ENCODE measurements at regions not wholly inside any gene's neighbourhood (a gene's known extent, or its start where the extent isn't known, plus 50 kb on each side); places are given as distances from the start of the nearest gene placed in this dataset.

DNA sequence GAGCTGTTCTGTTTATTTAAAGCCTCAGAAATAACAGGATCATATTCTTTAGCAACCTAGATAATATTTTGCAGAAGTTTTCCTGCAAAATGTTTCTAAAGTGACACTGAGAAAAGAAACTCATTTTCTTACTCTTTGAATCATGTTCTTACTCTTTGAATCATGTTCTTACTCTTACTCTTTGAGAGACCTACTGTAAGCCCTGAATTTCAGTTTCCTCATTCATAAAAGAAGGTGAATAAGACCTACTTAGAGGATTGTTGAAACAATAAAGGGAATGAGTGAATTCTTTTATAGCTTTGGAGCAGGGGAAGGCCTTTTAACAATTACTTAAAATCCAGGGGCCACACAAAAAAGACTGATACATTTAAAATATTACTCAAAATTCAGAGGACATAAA is 221.7 kb upstream of the CMC1 start:
- Mint-ChIP-seq H3K4me1 (ENCODE audit: insufficient read depth, unreplicated experiment) (no peaks in the 10 kb centered on the region), H3K36me3 (ENCODE audit: insufficient read depth, unreplicated experiment) (peaks cover 6% of the 10 kb centered on the region), H3K27me3 (ENCODE audit: insufficient read depth, unreplicated experiment) (no peaks in the 10 kb centered on the region), H3K9me3 (ENCODE audit: unreplicated experiment) (peaks cover 14% of the 10 kb centered on the region), H3K27ac (ENCODE audit: low read depth, unreplicated experiment) (no peak overlapping the region), H3K4me3 (ENCODE audit: unreplicated experiment) (no peak overlapping the region)
- BruUV-seq (replicated peaks): no TSS peak
- TF ChIP-seq, protein P1, sequence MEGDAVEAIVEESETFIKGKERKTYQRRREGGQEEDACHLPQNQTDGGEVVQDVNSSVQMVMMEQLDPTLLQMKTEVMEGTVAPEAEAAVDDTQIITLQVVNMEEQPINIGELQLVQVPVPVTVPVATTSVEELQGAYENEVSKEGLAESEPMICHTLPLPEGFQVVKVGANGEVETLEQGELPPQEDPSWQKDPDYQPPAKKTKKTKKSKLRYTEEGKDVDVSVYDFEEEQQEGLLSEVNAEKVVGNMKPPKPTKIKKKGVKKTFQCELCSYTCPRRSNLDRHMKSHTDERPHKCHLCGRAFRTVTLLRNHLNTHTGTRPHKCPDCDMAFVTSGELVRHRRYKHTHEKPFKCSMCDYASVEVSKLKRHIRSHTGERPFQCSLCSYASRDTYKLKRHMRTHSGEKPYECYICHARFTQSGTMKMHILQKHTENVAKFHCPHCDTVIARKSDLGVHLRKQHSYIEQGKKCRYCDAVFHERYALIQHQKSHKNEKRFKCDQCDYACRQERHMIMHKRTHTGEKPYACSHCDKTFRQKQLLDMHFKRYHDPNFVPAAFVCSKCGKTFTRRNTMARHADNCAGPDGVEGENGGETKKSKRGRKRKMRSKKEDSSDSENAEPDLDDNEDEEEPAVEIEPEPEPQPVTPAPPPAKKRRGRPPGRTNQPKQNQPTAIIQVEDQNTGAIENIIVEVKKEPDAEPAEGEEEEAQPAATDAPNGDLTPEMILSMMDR (IDR thresholded peaks at IDR 0.05; ENCODE audit: unreplicated experiment): no peak
- ChIA-PET POLR2A (interaction anchor here (1.4 kb wide), 1 partner anchor 9 kb away, joined by 3 read pairs; no protein-coding TSS in a partner anchor), CTCF (interaction anchor here (0.7 kb wide), 1 partner anchor 190 kb away, joined by 3 read pairs; no protein-coding TSS in a partner anchor)
- no peak for DNase-seq (ENCODE audit: unreplicated experiment)
- intact Hi-C loops (cut with micrococcal nuclease): no loop called here

DNA sequence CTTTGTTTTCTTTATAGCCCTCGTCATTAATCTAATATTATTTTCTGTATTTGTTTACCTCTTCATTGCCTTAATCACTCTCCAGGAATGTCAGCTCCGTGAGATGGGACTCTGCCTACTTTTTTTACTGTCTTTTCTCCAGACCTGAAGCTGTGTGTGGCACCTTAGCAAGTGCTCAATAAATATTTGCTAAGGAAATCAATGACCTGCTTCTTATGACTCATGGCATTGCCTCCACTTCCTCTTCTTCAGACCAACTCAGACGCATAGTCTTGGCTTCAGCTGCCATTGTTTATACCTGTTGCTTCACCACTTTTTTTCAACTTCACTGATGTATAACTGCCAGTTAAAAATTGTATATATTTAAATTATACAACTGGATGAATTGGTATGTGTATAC is 218.5 kb upstream of the CMC1 start:
- BruUV-seq (replicated peaks): no TSS peak
- POLR2A ChIA-PET: interaction anchor here (0.6 to 1.2 kb wide), 2 partner anchors 17 to 243 kb away, joined by 3 to 4 read pairs; no protein-coding TSS in a partner anchor
- Mint-ChIP-seq H3K27ac (ENCODE audit: low read depth, unreplicated experiment) (no peak overlapping the region), H3K36me3 (ENCODE audit: insufficient read depth, unreplicated experiment) (peaks cover 6% of the 10 kb centered on the region), H3K4me1 (ENCODE audit: insufficient read depth, unreplicated experiment) (no peaks in the 10 kb centered on the region), H3K9me3 (ENCODE audit: unreplicated experiment) (peaks cover 14% of the 10 kb centered on the region), H3K27me3 (ENCODE audit: insufficient read depth, unreplicated experiment) (no peaks in the 10 kb centered on the region), H3K4me3 (ENCODE audit: unreplicated experiment) (no peak overlapping the region)
- CTCF ChIA-PET: interaction anchor here (0.6 to 1.1 kb wide), 3 partner anchors 18 to 288 kb away, joined by 3 to 6 read pairs (median 4); no protein-coding TSS in a partner anchor
- peak; percentile 46 for DNase-seq (ENCODE audit: unreplicated experiment)
- intact Hi-C loops (cut with micrococcal nuclease): no loop called here
- TF ChIP-seq, protein P1 (IDR thresholded peaks at IDR 0.05; ENCODE audit: unreplicated experiment): no peak

DNA sequence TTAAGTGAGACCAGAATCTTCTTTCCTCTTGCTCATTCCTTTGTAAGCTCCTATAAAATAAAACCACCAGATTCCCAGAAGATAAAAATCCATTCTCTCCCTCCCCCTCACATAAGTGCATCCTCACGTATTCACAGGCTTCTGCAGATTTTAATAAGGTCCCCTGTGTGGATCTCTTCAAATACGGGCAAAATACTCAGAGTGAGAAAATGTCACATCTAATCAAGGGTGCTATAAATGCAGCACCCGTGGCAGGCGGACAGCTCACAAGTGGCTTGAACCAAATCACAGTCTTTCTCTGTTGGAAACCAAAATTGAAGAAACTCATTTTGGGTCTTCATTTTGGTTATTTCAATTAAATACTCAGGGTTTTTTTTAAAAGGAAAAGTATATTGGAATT is 212.9 kb upstream of the CMC1 start:
- no peaks in the 10 kb centered on the region for H3K36me3 Mint-ChIP-seq (ENCODE audit: insufficient read depth, unreplicated experiment)
- H3K27ac Mint-ChIP-seq (ENCODE audit: low read depth, unreplicated experiment): no peak overlapping the region
- ChIA-PET POLR2A (interaction anchor here (1.6 kb wide), 1 partner anchor 22 kb away, joined by 5 read pairs; no protein-coding TSS in a partner anchor), CTCF (interaction anchor here (0.7 kb wide), 1 partner anchor 237 kb away, joined by 3 read pairs; no protein-coding TSS in a partner anchor)
- BruUV-seq (replicated peaks): no TSS peak
- no peak for DNase-seq (ENCODE audit: unreplicated experiment)
- H3K27me3 Mint-ChIP-seq (ENCODE audit: insufficient read depth, unreplicated experiment): no peaks in the 10 kb centered on the region
- no peaks in the 10 kb centered on the region for H3K4me1 Mint-ChIP-seq (ENCODE audit: insufficient read depth, unreplicated experiment)
- H3K4me3 Mint-ChIP-seq (ENCODE audit: unreplicated experiment): no peak overlapping the region
- intact Hi-C loops (cut with micrococcal nuclease): no loop called here
- TF ChIP-seq, protein P1 (IDR thresholded peaks at IDR 0.05; ENCODE audit: unreplicated experiment): no peak
- H3K9me3 Mint-ChIP-seq (ENCODE audit: unreplicated experiment): peaks cover 22% of the 10 kb centered on the region

DNA sequence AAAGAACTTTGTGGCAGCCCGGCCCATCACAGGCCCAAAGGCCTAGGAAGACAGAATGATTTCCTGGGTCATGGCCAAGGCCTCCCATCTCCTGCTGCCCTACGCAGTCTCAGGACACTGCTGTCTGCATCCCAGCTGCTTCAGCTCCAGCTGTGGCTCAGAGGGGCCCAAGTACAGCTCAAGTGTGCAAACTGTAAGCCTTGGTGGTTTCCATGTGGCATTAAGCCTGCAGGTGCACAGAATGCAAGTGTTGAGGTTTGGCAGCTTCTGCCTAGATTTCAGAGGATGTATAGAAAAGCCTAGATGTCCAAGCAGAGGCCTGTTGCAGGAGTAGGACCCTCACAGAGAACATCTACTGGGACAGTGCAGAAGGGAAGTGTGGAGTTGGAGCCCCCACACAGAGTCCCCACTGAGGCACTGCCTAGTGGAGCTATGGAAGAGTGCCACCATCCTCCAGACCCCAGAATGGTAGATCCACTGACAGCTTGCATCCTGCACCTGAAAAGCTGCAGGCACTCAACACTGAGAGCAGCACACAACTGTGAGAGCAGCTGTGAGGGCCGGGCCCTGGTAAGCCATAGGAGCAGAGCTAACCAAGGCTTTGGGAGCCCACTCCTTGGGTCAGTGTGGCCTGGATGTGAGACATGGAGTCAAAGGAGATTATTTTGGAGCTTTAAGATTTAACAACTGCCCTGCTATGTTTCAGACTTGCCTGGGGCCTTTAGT is 208.2 kb upstream of the CMC1 start:
- Mint-ChIP-seq H3K4me1 (ENCODE audit: insufficient read depth, unreplicated experiment) (no peaks in the 10 kb centered on the region), H3K27ac (ENCODE audit: low read depth, unreplicated experiment) (no peak overlapping the region), H3K9me3 (ENCODE audit: unreplicated experiment) (peaks cover 15% of the 10 kb centered on the region), H3K36me3 (ENCODE audit: insufficient read depth, unreplicated experiment) (no peaks in the 10 kb centered on the region), H3K27me3 (ENCODE audit: insufficient read depth, unreplicated experiment) (no peaks in the 10 kb centered on the region), H3K4me3 (ENCODE audit: unreplicated experiment) (no peak overlapping the region)
- ChIA-PET CTCF (no interaction called here), POLR2A (no interaction called here)
- TF ChIP-seq, protein P1 (IDR thresholded peaks at IDR 0.05; ENCODE audit: unreplicated experiment): no peak
- intact Hi-C loops (cut with micrococcal nuclease): no loop called here
- DNase-seq (ENCODE audit: unreplicated experiment): no peak
- no TSS peak for BruUV-seq (replicated peaks)
